ENCODE measurements at regions not wholly inside any gene's neighbourhood (a gene's known extent, or its start where the extent isn't known, plus 50 kb on each side); places are given as distances from the start of the nearest gene placed in this dataset.
A peak's percentile ranks its signal among the peaks of the same experiment; 100 is the strongest.
"Not testable (repeated sequence)": the region's sequence is repeated elsewhere in the genome, so short reads cannot be mapped to it uniquely, and the experiment has no call there.

DNA sequence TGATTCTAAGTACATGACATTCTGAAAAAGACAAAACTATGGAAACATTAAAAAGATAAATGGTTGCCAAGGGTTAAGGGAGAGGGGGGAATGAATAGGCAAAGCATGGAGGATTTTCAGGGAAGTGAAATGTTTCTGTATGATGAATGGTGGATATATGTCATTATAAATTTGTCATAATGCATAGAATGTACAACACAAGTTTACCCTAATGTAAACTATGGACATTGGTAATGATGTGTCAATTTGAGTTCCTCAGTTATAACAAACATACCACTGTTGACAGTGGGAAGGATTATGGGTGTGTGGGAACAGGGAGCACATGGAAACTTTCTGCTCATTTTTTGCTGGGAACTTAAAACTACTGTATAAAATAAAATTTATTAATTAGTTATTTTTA is 427.1 kb upstream of the ESRRG start:
- H3K4me3 ChIP-seq (ENCODE audit: low read depth, low read length), result no peak overlapping the region
- DNase-seq (ENCODE audit: low read depth), result no peak

DNA sequence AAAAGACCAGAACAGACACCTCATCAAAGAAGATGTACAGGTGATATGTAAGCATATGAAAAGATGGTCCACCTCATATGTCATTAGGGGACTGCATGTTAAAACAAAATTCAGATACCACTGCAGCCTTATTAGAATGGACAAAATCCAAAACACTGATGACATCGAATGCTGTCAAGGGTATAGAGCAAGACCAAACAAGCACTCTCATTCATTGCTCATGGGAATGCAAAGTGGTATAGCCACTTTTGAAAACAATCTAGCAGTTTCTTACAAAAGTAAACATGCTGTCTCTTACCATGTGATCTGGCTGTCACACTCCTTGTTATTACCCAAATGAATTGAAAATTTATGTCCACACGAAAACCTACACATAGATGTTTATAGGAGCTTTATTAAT is 426.6 kb upstream of the ESRRG start:
- DNase-seq (ENCODE audit: low read depth), result no peak
- H3K4me3 ChIP-seq (ENCODE audit: low read depth, low read length), result no peak overlapping the region

DNA sequence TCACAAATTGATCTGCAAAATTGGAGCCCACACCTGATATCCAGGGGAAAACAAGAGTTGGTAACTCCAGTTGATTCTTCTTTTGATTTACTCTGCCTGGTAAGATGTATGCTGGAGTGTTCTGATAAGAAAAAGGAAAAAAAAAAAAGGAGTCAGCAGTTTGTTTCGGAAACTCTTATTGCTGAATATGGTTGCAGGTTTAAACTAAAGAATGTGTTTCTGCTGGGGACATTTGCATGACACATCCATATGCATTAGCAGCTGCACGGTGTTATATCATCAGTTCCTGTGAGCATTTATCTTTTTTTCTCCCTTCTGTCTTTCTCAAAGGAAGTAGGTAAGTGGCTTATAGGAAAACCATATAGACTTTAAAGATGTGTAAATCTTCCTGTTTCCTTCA is 418.5 kb upstream of the ESRRG start:
- no peak for DNase-seq (ENCODE audit: low read depth)
- no peak overlapping the region for H3K4me3 ChIP-seq (ENCODE audit: low read depth, low read length)

DNA sequence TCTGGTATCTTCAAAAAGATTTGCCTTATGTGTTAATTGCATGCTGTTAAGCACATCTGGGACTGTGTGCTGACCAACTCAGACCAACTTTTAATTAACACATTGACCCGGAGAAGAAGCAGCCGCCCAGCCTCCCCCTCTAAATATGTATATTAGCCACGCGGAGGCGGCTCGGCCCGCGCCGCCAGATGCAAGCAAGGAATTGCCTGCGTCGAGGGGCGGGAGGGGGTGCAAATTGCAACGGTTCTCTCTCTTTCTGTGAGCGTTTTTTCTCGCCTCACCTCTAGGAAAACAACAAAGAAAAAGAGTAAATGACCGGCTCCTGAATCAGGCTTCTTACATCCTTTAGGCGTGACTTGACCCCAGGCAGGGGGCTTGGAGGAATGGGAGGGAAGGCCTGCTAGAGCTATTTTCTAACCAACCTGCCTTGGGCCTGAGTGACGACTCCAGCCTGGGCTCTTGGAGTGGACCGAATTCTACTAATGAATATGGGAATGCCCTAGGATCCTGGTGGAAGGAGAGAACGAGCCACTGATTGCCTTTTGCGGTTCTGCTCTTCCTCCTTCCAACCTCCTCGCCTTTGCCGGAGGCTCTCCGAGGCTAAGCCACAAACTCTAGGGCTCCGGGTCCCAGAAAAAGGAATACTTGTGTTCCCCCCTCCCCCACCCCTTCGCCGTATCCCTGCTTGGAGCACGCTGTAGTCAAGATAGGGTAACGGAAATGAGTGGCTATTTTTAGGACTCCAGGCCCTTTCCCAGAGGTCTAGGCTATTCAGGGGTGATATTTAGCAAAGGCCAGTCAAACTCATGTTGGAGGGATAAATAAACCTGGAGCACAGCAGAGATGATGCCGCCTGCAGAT is 417.0 kb upstream of the ESRRG start:
- no peak overlapping the region for H3K4me3 ChIP-seq (ENCODE audit: low read depth, low read length)
- DNase-seq (ENCODE audit: low read depth), result no peak

GRCh38 chr1:217139513-217139912 is 416.3 kb upstream of the ESRRG start:
- H3K4me3 ChIP-seq (ENCODE audit: low read depth, low read length), result no peak overlapping the region
- DNase-seq (ENCODE audit: low read depth), result no peak

DNA sequence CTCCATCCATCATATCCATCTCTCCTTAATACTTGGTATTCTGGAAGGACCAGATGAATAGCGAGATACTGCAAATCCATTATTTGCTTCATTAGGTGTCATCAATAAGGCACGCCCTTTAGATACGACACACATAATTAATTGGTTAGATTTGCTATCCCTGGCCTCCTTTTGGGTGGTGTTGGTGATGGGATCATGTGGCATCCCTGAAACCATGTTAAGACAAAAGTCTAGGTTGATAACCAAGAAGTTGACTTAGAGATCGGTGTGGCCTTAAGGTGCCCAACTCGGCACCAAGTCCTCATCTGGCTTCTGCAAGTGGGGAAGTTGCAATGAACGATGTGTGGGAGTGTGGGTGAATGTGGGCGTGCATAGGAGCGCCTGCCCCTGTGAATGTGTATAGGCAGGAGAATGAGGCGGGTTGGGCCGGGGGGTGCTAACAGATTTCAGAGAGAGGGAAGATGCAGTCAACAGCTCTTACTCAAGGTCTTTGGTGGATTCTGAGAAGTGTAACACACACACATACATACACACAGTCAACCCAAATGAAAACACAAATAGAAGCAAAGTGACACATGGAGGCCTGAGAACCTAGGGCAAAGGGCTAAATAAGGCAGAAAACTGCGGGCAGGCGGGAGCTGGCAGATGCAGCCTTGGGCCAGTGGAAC is 415.7 kb upstream of the ESRRG start:
- H3K4me3 ChIP-seq (ENCODE audit: low read depth, low read length), result no peak overlapping the region
- DNase-seq (ENCODE audit: low read depth), result no peak

DNA sequence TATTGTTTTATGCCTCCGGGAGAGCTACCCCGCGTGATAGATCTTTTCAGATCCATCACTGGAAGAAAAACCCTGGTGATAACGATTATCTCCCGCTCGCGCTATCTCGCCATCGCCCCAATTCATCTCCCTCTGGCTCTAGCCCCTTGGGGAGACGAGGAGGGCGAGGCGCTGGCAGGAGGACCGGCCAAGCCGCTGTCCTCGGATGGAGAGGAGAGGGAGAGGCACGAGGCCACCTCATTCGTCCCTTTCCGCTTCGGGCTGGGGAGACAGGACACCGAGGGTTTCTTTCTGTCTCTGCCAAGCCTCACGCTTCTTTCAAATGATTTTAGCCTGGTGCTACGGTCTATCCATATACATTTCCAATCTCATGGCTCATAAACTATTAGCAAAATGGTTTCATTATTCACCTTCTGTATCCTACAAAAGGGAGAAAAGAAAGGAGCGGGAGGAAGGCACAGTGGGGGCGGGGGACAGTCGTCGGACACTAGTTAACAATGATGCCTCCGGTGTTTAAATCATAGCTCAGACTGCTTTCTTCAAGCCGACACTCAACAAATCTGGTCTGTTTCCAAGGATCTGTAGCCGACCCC is 415.0 kb upstream of the ESRRG start:
- no peak for DNase-seq (ENCODE audit: low read depth)
- H3K4me3 ChIP-seq (ENCODE audit: low read depth, low read length), result no peak overlapping the region

DNA sequence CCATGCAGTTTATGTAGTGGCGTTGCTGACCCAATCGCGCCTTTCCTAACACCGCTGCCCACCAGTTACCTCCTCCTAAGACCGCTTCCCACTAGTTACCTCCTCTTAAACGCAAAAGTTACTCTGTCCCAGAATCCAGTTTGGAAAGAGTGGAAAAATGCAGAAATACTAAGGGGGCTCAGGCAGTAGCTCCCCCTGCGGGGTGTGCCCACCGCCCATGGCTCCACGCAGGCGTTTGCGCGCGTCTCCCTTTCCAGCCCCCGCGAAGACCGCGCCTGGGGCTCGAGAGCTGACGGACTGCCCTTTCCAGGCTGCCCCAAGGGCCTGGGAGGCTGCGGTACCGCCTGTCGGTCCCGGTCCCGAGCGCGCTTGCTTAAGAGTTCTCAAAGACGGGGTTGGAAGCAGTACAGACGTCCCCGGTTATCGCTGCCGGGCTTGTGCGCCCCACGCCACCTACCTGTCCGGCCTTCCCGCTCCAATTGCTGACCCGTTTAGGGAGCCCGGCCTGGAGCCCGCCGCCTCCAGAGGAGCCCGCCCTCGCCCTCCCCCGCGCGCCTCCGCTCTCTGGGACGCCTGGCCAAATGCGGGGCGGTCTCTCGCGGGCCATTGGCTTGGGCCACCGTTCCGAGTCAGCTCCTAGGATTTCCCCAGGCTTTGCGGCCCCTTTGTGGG is 414.1 kb upstream of the ESRRG start:
- DNase-seq (ENCODE audit: low read depth), result no peak
- H3K4me3 ChIP-seq (ENCODE audit: low read depth, low read length), result no peak overlapping the region

- H3K4me3 ChIP-seq (ENCODE audit: low read depth, low read length), result no peak overlapping the region
- DNase-seq (ENCODE audit: low read depth), result no peak
These were observed 413.6 kb upstream of the ESRRG start for GRCh38 chr1:217136895-217137205.

DNA sequence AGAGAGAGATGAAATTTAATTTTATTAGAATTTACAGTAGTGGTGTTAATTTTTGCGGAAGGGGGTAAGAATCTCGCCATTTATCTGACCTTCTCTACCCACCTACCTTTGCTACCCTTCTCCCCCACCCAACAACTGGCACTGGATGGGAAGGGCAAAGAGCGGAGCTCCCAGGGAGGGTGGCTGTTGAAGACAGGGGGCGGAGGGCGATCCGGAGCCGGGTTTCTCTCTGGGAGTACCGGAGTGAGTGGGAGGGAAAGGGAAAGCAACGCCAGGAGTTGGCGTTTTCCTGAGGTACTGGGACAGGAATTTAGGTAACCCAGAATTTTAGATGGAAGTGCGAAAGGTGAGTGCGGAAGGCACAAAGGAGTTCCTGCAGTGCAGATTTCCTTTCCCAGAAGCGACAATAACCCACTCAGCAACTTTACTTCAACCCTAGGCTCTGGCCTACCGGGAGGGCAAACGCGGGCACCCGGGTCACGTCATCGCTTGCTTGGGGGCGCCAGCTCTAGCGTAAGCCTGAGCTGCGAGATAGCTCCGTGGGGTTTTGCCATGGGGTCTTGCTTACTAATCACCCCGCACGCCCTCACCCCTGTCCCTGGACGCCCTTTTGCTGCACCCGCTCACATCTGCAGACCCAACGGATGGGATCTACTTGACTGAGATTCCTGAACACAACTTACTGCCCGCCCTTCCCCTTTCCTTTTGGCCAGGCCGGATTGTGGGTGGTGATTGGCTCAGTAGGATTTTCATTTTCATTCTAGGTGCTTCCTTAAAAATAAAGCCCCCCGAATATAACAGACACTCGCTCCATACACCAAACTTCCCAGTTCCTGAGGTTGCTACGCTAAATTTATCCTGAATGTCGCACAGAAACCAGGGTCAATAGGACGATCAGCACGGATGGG is 413.0 kb upstream of the ESRRG start:
- peak overlapping the region; percentile 55 for H3K4me3 ChIP-seq (ENCODE audit: low read depth, low read length)
- no peak for DNase-seq (ENCODE audit: low read depth)

- peak overlapping the region; percentile 55 for H3K4me3 ChIP-seq (ENCODE audit: low read depth, low read length)
- DNase-seq (ENCODE audit: low read depth), result no peak
These were observed 412.3 kb upstream of the ESRRG start for GRCh38 chr1:217135569-217135915.

GRCh38 chr1:217134857-217135568 is 411.8 kb upstream of the ESRRG start:
- H3K4me3 ChIP-seq (ENCODE audit: low read depth, low read length), result peak overlapping the region; percentile 55
- DNase-seq (ENCODE audit: low read depth), result no peak

- DNase-seq (ENCODE audit: low read depth), result peak; percentile 2
- peak overlapping the region; percentile 55 for H3K4me3 ChIP-seq (ENCODE audit: low read depth, low read length)
These were observed 411.0 kb upstream of the ESRRG start for GRCh38 chr1:217133958-217134856.

GRCh38 chr1:217133092-217133491 is 409.9 kb upstream of the ESRRG start:
- no peak for DNase-seq (ENCODE audit: low read depth)
- H3K4me3 ChIP-seq (ENCODE audit: low read depth, low read length), result no peak overlapping the region

DNA sequence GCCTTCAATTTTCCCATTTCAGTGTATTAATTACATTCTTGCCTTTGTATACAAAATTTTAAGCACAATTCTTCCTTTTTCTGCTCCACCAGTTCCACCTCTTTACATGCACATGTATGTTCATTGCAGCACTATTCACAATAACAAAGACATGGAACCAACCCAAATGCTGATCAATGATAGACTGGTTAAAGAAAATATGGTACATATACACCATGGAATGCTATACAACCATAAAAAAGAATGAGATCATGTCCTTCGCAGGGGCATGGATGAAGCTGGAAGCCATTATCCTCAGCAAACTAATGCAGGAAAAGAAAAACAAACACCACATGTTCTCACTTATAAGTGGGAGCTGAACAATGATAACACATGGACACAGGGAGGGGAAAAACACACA is 400.1 kb upstream of the ESRRG start:
- not testable (repeated sequence) for H3K4me3 ChIP-seq (ENCODE audit: low read depth, low read length); DNase-seq (ENCODE audit: low read depth)

GRCh38 chr1:217117973-217118465 is 394.8 kb upstream of the ESRRG start:
- no peak for DNase-seq (ENCODE audit: low read depth)
- H3K4me3 ChIP-seq (ENCODE audit: low read depth, low read length), result no peak overlapping the region
